ENCODE measurements at regions not wholly inside any gene's neighbourhood (a gene's known extent, or its start where the extent isn't known, plus 50 kb on each side); places are given as distances from the start of the nearest gene placed in this dataset.

- no peak for DNase-seq
- no peak for TF ChIP-seq CTCF (IDR thresholded peaks at IDR 0.05)
- H3K27ac ChIP-seq: no peak overlapping the region
Measured at GRCh38 chr5:173800340-173800739, 87.8 kb upstream of the CPEB4 start.

DNA sequence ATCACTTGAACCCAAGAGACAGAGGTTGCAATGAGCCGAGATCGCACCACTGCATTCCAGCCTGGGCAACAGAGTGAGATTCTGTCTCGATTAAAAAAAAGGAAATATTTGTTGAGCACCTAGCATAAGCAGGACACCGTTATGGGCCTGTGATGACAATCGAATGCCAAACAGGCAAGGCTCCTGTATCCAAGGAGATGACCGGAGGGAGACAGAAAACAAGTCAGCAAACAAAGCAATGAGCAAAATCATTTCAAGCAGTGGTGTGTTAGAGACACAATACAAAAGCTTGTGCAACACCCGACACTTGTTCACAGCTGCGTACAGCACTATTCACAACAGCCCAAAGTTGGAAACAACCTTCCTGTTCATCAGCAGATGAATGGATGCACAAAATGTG, 87.1 kb upstream of the CPEB4 start:
- no peak overlapping the region for H3K27ac ChIP-seq
- no peak for TF ChIP-seq CTCF (IDR thresholded peaks at IDR 0.05)
- H3K36me3 ChIP-seq: no peaks in the 10 kb centered on the region
- peaks cover 5% of the 10 kb centered on the region for H3K4me1 ChIP-seq
- intact Hi-C loops (cut with DNase I): no loop called here
- H3K9me3 ChIP-seq: no peaks in the 10 kb centered on the region
- H3K4me3 ChIP-seq: no peak overlapping the region
- no peak for ATAC-seq
- no peak for DNase-seq
- no peaks in the 10 kb centered on the region for H3K27me3 ChIP-seq (ENCODE audit: low read depth)

More at GRCh38 chr5:173800340-173800739, 87.8 kb upstream of the CPEB4 start:
- no peak overlapping the region for H3K4me3 ChIP-seq
- H3K27me3 ChIP-seq (ENCODE audit: low read depth): no peaks in the 10 kb centered on the region
- intact Hi-C loops (cut with DNase I): no loop called here
- H3K36me3 ChIP-seq: no peaks in the 10 kb centered on the region
- H3K4me1 ChIP-seq: peaks cover 5% of the 10 kb centered on the region
- ATAC-seq: peak in 1 of 2 donors; percentile 61
- no peaks in the 10 kb centered on the region for H3K9me3 ChIP-seq

GRCh38 chr5:173802670-173803165, 85.4 kb upstream of the CPEB4 start:
- TF ChIP-seq CTCF (IDR thresholded peaks at IDR 0.05): no peak
- Histone ChIP-seq H3K27ac (peak overlapping the region; percentile 41), H3K4me3 (no peak overlapping the region), H3K27me3 (ENCODE audit: low read depth) (no peaks in the 10 kb centered on the region), H3K4me1 (peaks cover 7% of the 10 kb centered on the region), H3K36me3 (no peaks in the 10 kb centered on the region), H3K9me3 (no peaks in the 10 kb centered on the region)
- ATAC-seq (peak; percentile 78 to 85), DNase-seq (peak; percentile 85)
- intact Hi-C loops (cut with DNase I): no loop called here

DNA sequence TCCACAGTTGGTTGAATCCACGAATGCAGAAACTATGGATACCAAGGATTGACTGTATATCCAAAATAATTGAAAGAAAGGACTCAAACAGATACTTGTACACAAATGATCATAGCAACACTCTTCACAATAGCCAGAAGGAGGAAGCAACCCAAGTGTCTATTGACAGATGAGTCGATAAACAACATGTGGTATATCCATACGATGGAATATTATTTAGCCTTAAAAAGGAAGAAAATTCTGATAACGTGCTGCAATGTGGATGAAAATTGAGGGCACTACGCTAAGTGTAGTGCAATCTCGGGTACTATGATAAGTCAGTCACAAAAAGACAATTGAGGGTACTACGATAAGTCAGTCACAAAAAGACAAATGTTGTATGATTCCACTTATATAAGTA, 83.6 kb upstream of the CPEB4 start:
- ATAC-seq (no peak), DNase-seq (no peak)
- H3K4me1 ChIP-seq: peaks cover 8% of the 10 kb centered on the region
- H3K9me3 ChIP-seq: no peaks in the 10 kb centered on the region
- H3K4me3 ChIP-seq: no peak overlapping the region
- intact Hi-C loops (cut with DNase I): no loop called here
- H3K36me3 ChIP-seq: no peaks in the 10 kb centered on the region
- no peak overlapping the region for H3K27ac ChIP-seq
- TF ChIP-seq CTCF (IDR thresholded peaks at IDR 0.05): no peak
- no peaks in the 10 kb centered on the region for H3K27me3 ChIP-seq (ENCODE audit: low read depth)

GRCh38 chr5:173806270-173807035, 81.7 kb upstream of the CPEB4 start:
- no peak for TF ChIP-seq CTCF (IDR thresholded peaks at IDR 0.05)
- no peak overlapping the region for H3K4me3 ChIP-seq
- no peak overlapping the region for H3K27ac ChIP-seq
- peaks cover 8% of the 10 kb centered on the region for H3K4me1 ChIP-seq
- no peaks in the 10 kb centered on the region for H3K27me3 ChIP-seq (ENCODE audit: low read depth)
- no peaks in the 10 kb centered on the region for H3K9me3 ChIP-seq
- H3K36me3 ChIP-seq: no peaks in the 10 kb centered on the region
- no peak for DNase-seq
- ATAC-seq: peak in 1 of 2 donors; percentile 23
- intact Hi-C loops (cut with DNase I): no loop called here
